Prostate gland (tissue), 2 donors: ENCODE measurements at regions not wholly inside any gene's neighbourhood (a gene's known extent, or its start where the extent isn't known, plus 50 kb on each side); places are given as distances from the start of the nearest gene placed in this dataset.

Experiments used
- CTCF ChIP-seq, 4 experiments: fragments of 200-600 bp in 2 of 4; fragments of 450-650 bp in 2 of 4; sonication (generic) in 2 of 4; IDR thresholded peaks; 1 replicate in 3 of 4; 2 replicates in 1 of 4; pipeline ENCODE4 v1.5.1; 2016 to 2019; ENCODE audit warnings: antibody characterized with exemption in 4 of 4, mild to moderate bottlenecking in 2 of 4, moderate library complexity in 2 of 4
- POLR2A ChIP-seq: fragments of 450-650 bp; IDR thresholded peaks from one replicate; pipeline ENCODE4 v1.6.1; 2016; ENCODE audit warnings: antibody characterized with exemption, mild to moderate bottlenecking

- TF ChIP-seq CTCF (IDR thresholded peaks at IDR 0.05) (no peak), POLR2A (no peak)
These were observed 58.5 kb upstream of the TWIST2 start for GRCh38 chr2:238789317-238789806.
